Immature natural killer cell (primary cell): ENCODE measurements at regions not wholly inside any gene's neighbourhood (a gene's known extent, or its start where the extent isn't known, plus 50 kb on each side); places are given as distances from the start of the nearest gene placed in this dataset.

Experiments
- DNase-seq, 3 donors: peaks; one replicate each; pipeline ENCODE4 v3.0.0; 2022; ENCODE audit warnings: mixed read lengths in 1 of 3
- H3K27ac Mint-ChIP-seq, 6 donors: one replicate each; pipeline ENCODE4 v1.8.0; 2020; ENCODE audit warnings: mixed read lengths in 6 of 6, mild to moderate bottlenecking in 5 of 6, inconsistent platforms in 4 of 6, moderate library complexity in 3 of 6
- H3K27me3 Mint-ChIP-seq, 3 donors: one replicate each; pipeline ENCODE4 v1.8.0; 2020 to 2021; ENCODE audit warnings: low read depth in 3 of 3, mild to moderate bottlenecking in 3 of 3, mixed read lengths in 3 of 3, moderate library complexity in 3 of 3, inconsistent platforms in 1 of 3
- H3K36me3 Mint-ChIP-seq, 3 donors: one replicate each; pipeline ENCODE4 v1.8.0; 2020; ENCODE audit warnings: mixed read lengths in 3 of 3, inconsistent platforms in 2 of 3, mild to moderate bottlenecking in 2 of 3
- H3K4me1 Mint-ChIP-seq, 2 donors: one replicate each; pipeline ENCODE4 v1.8.0; 2020; ENCODE audit warnings: inconsistent platforms in 2 of 2, mild to moderate bottlenecking in 2 of 2, mixed read lengths in 2 of 2, moderate library complexity in 1 of 2
- H3K4me3 Mint-ChIP-seq, 5 donors: one replicate each; pipeline ENCODE4 v1.8.0; 2020; ENCODE audit warnings: mild to moderate bottlenecking in 5 of 5, mixed read lengths in 5 of 5, inconsistent platforms in 3 of 5, moderate library complexity in 3 of 5
- H3K9me3 Mint-ChIP-seq, 6 donors: one replicate each; pipeline ENCODE4 v1.8.0; 2020; ENCODE audit warnings: mild to moderate bottlenecking in 6 of 6, mixed read lengths in 6 of 6, inconsistent platforms in 4 of 6, moderate library complexity in 3 of 6

- H3K36me3 Mint-ChIP-seq = peaks cover 0 to 3% (median 0%) of the 10 kb centered on the region in 3 donors
- H3K4me3 Mint-ChIP-seq = no peak overlapping the region
- peaks cover 1 to 5% (median 5%) of the 10 kb centered on the region in 3 donors for H3K27me3 Mint-ChIP-seq
- no peak overlapping the region for H3K27ac Mint-ChIP-seq
- no peaks in the 10 kb centered on the region for H3K4me1 Mint-ChIP-seq
- no peaks in the 10 kb centered on the region for H3K9me3 Mint-ChIP-seq
- DNase-seq = no peak
Measured at GRCh38 chr7:37504801-37505200, 56.1 kb upstream of the ELMO1 start.

GRCh38 chr7:37505750-37506353 is 57.2 kb upstream of the ELMO1 start:
- H3K9me3 Mint-ChIP-seq = no peaks in the 10 kb centered on the region
- H3K4me1 Mint-ChIP-seq = no peaks in the 10 kb centered on the region
- no peak overlapping the region for H3K4me3 Mint-ChIP-seq
- no peak for DNase-seq
- H3K27me3 Mint-ChIP-seq = peaks cover 1 to 5% (median 5%) of the 10 kb centered on the region in 3 donors
- no peak overlapping the region for H3K27ac Mint-ChIP-seq
- H3K36me3 Mint-ChIP-seq = peaks cover 0 to 3% (median 0%) of the 10 kb centered on the region in 3 donors

- no peak overlapping the region for H3K4me3 Mint-ChIP-seq
- no peaks in the 10 kb centered on the region for H3K4me1 Mint-ChIP-seq
- peaks cover 3 to 5% (median 5%) of the 10 kb centered on the region in 3 donors for H3K27me3 Mint-ChIP-seq
- no peak overlapping the region for H3K27ac Mint-ChIP-seq
- peaks cover 0 to 3% (median 0%) of the 10 kb centered on the region in 3 donors for H3K36me3 Mint-ChIP-seq
- DNase-seq = no peak
- no peaks in the 10 kb centered on the region for H3K9me3 Mint-ChIP-seq
Measured at GRCh38 chr7:37508118-37508517, 59.5 kb upstream of the ELMO1 start.

GRCh38 chr7:37510043-37510634 is 61.5 kb upstream of the ELMO1 start:
- no peak overlapping the region for H3K4me3 Mint-ChIP-seq
- peaks cover 2 to 5% (median 5%) of the 10 kb centered on the region in 3 donors for H3K27me3 Mint-ChIP-seq
- no peaks in the 10 kb centered on the region for H3K9me3 Mint-ChIP-seq
- peaks cover 0 to 3% (median 0%) of the 10 kb centered on the region in 3 donors for H3K36me3 Mint-ChIP-seq
- DNase-seq = peak; percentile 16 to 30 (median 21)
- H3K4me1 Mint-ChIP-seq = no peaks in the 10 kb centered on the region
- H3K27ac Mint-ChIP-seq = no peak overlapping the region

GRCh38 chr7:37511915-37512314 is 63.3 kb upstream of the ELMO1 start:
- Mint-ChIP-seq H3K36me3 (peaks cover 0 to 3% (median 0%) of the 10 kb centered on the region in 3 donors), H3K4me3 (no peak overlapping the region), H3K9me3 (no peaks in the 10 kb centered on the region), H3K27me3 (peaks cover 2 to 5% (median 3%) of the 10 kb centered on the region in 3 donors), H3K4me1 (no peaks in the 10 kb centered on the region), H3K27ac (no peak overlapping the region)
- DNase-seq = no peak

- Mint-ChIP-seq H3K4me1 (no peaks in the 10 kb centered on the region), H3K27me3 (peaks cover 1 to 5% (median 3%) of the 10 kb centered on the region in 3 donors), H3K36me3 (no peaks in the 10 kb centered on the region), H3K9me3 (no peaks in the 10 kb centered on the region), H3K4me3 (no peak overlapping the region), H3K27ac (no peak overlapping the region)
- no peak for DNase-seq
Measured at GRCh38 chr7:37514497-37514896, 65.8 kb upstream of the ELMO1 start.

GRCh38 chr7:37516664-37517063 is 68.0 kb upstream of the ELMO1 start:
- no peak overlapping the region for H3K4me3 Mint-ChIP-seq

GRCh38 chr7:37518266-37518665 is 69.6 kb upstream of the ELMO1 start:
- Mint-ChIP-seq H3K27me3 (peaks cover 1 to 3% (median 3%) of the 10 kb centered on the region in 3 donors), H3K36me3 (no peaks in the 10 kb centered on the region), H3K27ac (no peak overlapping the region), H3K9me3 (no peaks in the 10 kb centered on the region), H3K4me1 (no peaks in the 10 kb centered on the region), H3K4me3 (no peak overlapping the region)
- DNase-seq = no peak

More at GRCh38 chr7:37516664-37517063, 68.0 kb upstream of the ELMO1 start:
- Mint-ChIP-seq H3K9me3 (no peaks in the 10 kb centered on the region), H3K4me1 (no peaks in the 10 kb centered on the region), H3K27me3 (peaks cover 1 to 4% (median 3%) of the 10 kb centered on the region in 3 donors), H3K27ac (no peak overlapping the region), H3K36me3 (no peaks in the 10 kb centered on the region)
- DNase-seq = no peak

GRCh38 chr7:37524056-37524455 is 75.4 kb upstream of the ELMO1 start:
- no peak overlapping the region for H3K27ac Mint-ChIP-seq
- H3K9me3 Mint-ChIP-seq = no peaks in the 10 kb centered on the region
- peaks cover 0 to 5% (median 3%) of the 10 kb centered on the region in 3 donors for H3K36me3 Mint-ChIP-seq
- H3K27me3 Mint-ChIP-seq = peaks cover 2 to 7% (median 5%) of the 10 kb centered on the region in 3 donors
- no peaks in the 10 kb centered on the region for H3K4me1 Mint-ChIP-seq
- DNase-seq = no peak
- H3K4me3 Mint-ChIP-seq = no peak overlapping the region

GRCh38 chr7:37524797-37525196 is 76.1 kb upstream of the ELMO1 start:
- H3K9me3 Mint-ChIP-seq = no peaks in the 10 kb centered on the region
- peaks cover 2 to 5% (median 2%) of the 10 kb centered on the region in 3 donors for H3K27me3 Mint-ChIP-seq
- no peak overlapping the region for H3K27ac Mint-ChIP-seq
- no peaks in the 10 kb centered on the region for H3K4me1 Mint-ChIP-seq
- DNase-seq = no peak
- H3K36me3 Mint-ChIP-seq = peaks cover 0 to 9% (median 3%) of the 10 kb centered on the region in 3 donors
- no peak overlapping the region for H3K4me3 Mint-ChIP-seq

GRCh38 chr7:37526623-37527022 is 78.0 kb upstream of the ELMO1 start:
- Mint-ChIP-seq H3K36me3 (peaks cover 0 to 14% (median 3%) of the 10 kb centered on the region in 3 donors), H3K4me3 (no peak overlapping the region), H3K4me1 (no peaks in the 10 kb centered on the region), H3K9me3 (no peaks in the 10 kb centered on the region), H3K27ac (no peak overlapping the region), H3K27me3 (peaks cover 2 to 5% (median 4%) of the 10 kb centered on the region in 3 donors)
- DNase-seq = no peak

- Mint-ChIP-seq H3K4me1 (no peaks in the 10 kb centered on the region), H3K4me3 (no peak overlapping the region), H3K36me3 (peaks cover 0 to 15% (median 3%) of the 10 kb centered on the region in 3 donors), H3K27ac (no peak overlapping the region), H3K9me3 (no peaks in the 10 kb centered on the region), H3K27me3 (peaks cover 2 to 9% (median 4%) of the 10 kb centered on the region in 3 donors)
- DNase-seq = no peak
Measured at GRCh38 chr7:37527109-37527508, 78.4 kb upstream of the ELMO1 start.

- Mint-ChIP-seq H3K4me3 (no peak overlapping the region), H3K36me3 (peaks cover 0 to 9% (median 0%) of the 10 kb centered on the region in 3 donors), H3K4me1 (no peaks in the 10 kb centered on the region), H3K27me3 (peaks cover 2 to 6% (median 4%) of the 10 kb centered on the region in 3 donors), H3K9me3 (no peaks in the 10 kb centered on the region), H3K27ac (no peak overlapping the region)
- no peak for DNase-seq
Measured at GRCh38 chr7:37531225-37531624, 82.6 kb upstream of the ELMO1 start.

- H3K4me1 Mint-ChIP-seq = no peaks in the 10 kb centered on the region
- H3K4me3 Mint-ChIP-seq = no peak overlapping the region
- no peak for DNase-seq
- no peak overlapping the region for H3K27ac Mint-ChIP-seq
- peaks cover 0 to 9% (median 0%) of the 10 kb centered on the region in 3 donors for H3K36me3 Mint-ChIP-seq
- no peaks in the 10 kb centered on the region for H3K9me3 Mint-ChIP-seq
- peaks cover 2 to 6% (median 2%) of the 10 kb centered on the region in 3 donors for H3K27me3 Mint-ChIP-seq
Measured at GRCh38 chr7:37532636-37533035, 84.0 kb upstream of the ELMO1 start.
